Activated CD4-positive, alpha-beta T cell treated with anti-CD3 and anti-CD28 coated beads, Interleukin-2, amount 10 ng/mL, durations not matched to agents 7 days and 5 days (primary cell): ENCODE measurements at regions not wholly inside any gene's neighbourhood (a gene's known extent, or its start where the extent isn't known, plus 50 kb on each side); places are given as distances from the start of the nearest gene placed in this dataset.
"Not testable (repeated sequence)": the region's sequence is repeated elsewhere in the genome, so short reads cannot be mapped to it uniquely, and the experiment has no call there.

Experiments
- CTCF ChIA-PET: fragments of 350-600 bp; sonication (Branson Sonifier 250); formaldehyde crosslinking; loops from one replicate; lab custom pipeline; 2021; ENCODE audit warnings: antibody characterized with exemption; lab: Charles Lee
- POLR2A ChIA-PET: fragments of 350-600 bp; sonication (Branson Sonifier 250); formaldehyde crosslinking; loops from one replicate; lab custom pipeline; 2021; ENCODE audit warnings: antibody characterized with exemption; lab: Charles Lee
- DNase-seq: peaks from one replicate; pipeline ENCODE4 v3.0.0-alpha.2; 2020
- H3K27ac Mint-ChIP-seq: one replicate; pipeline ENCODE4 v1.8.0; 2021; ENCODE audit warnings: mild to moderate bottlenecking, moderate library complexity, mixed read lengths
- H3K27me3 Mint-ChIP-seq: one replicate; pipeline ENCODE4 v1.8.0; 2021; ENCODE audit warnings: mixed read lengths
- H3K36me3 Mint-ChIP-seq: one replicate; pipeline ENCODE4 v1.8.0; 2021; ENCODE audit warnings: low read depth, mixed read lengths
- H3K4me1 Mint-ChIP-seq: one replicate; pipeline ENCODE4 v1.8.0; 2021; ENCODE audit warnings: mixed read lengths
- H3K4me3 Mint-ChIP-seq: one replicate; pipeline ENCODE4 v1.8.0; 2021; ENCODE audit warnings: mild to moderate bottlenecking, moderate library complexity, mixed read lengths
- H3K9me3 Mint-ChIP-seq: one replicate; pipeline ENCODE4 v1.8.0; 2021; ENCODE audit warnings: mixed read lengths

GRCh38 chr7:81285142-81285871 is 366.5 kb upstream of the SEMA3C start:
- no peak for DNase-seq
- Mint-ChIP-seq H3K4me1 (peaks cover 4% of the 10 kb centered on the region), H3K27ac (no peak overlapping the region), H3K36me3 (no peaks in the 10 kb centered on the region), H3K4me3 (no peak overlapping the region), H3K27me3 (no peaks in the 10 kb centered on the region), H3K9me3 (peaks cover 4% of the 10 kb centered on the region)
- ChIA-PET POLR2A (no interaction called here), CTCF (no interaction called here)

DNA sequence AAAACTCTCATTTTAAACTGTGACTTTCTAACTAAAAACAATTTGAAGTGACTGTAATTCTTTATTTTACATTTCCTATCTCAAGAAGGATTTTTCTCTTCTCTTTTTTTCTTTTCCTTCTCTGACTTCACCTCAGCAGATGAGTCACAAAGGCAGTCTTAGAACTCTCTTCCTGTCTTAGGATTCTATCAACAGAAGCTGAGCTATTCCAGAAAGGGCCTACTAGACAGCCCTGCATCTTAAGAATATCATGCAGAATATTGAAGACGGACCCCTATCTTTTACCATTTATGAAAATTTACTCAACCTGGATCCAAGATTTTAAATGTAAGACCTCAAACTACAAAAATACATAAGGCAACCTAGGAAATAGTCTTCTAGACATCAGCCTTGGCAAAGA is 365.7 kb upstream of the SEMA3C start:
- H3K9me3 Mint-ChIP-seq, result peaks cover 4% of the 10 kb centered on the region
- POLR2A ChIA-PET, result no interaction called here

GRCh38 chr7:81280531-81280930 is 361.7 kb upstream of the SEMA3C start:
- no peak overlapping the region for H3K4me3 Mint-ChIP-seq
- ChIA-PET POLR2A (no interaction called here), CTCF (no interaction called here)
- H3K36me3 Mint-ChIP-seq, result no peaks in the 10 kb centered on the region
- H3K9me3 Mint-ChIP-seq, result peaks cover under 1% of the 10 kb centered on the region
- H3K27me3 Mint-ChIP-seq, result no peaks in the 10 kb centered on the region
- DNase-seq, result no peak
- H3K27ac Mint-ChIP-seq, result no peak overlapping the region
- H3K4me1 Mint-ChIP-seq, result peaks cover 4% of the 10 kb centered on the region

More for the DNA sequence above, 365.7 kb upstream of the SEMA3C start:
- Mint-ChIP-seq H3K36me3 (no peaks in the 10 kb centered on the region), H3K27me3 (no peaks in the 10 kb centered on the region), H3K27ac (no peak overlapping the region), H3K4me3 (no peak overlapping the region), H3K4me1 (peaks cover 4% of the 10 kb centered on the region)
- CTCF ChIA-PET, result no interaction called here
- DNase-seq, result no peak

DNA sequence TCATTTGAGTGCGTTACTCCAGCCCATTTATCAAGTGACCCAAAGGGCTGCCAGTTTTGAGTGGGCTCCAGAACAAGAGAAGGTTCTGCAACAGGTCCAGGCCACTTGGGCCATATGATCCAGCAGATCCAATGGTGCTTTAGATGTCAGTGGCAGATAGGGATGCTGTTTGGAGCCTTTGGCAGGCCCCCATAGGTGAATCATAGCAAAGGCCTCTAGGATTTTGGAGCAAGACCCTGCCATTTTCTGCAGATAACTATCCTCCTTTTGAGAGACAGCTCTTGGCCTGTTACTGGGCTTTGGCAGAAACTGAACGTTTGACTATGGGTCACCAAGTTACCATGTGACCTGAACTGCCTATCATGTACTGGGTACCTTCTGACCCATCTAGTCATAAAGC is 358.8 kb upstream of the SEMA3C start:
- CTCF ChIA-PET, result no interaction called here
- Mint-ChIP-seq H3K27ac (no peak overlapping the region), H3K4me1 (no peaks in the 10 kb centered on the region), H3K27me3 (no peaks in the 10 kb centered on the region), H3K9me3 (no peaks in the 10 kb centered on the region), H3K4me3 (no peak overlapping the region), H3K36me3 (no peaks in the 10 kb centered on the region)
- DNase-seq, result no peak
- POLR2A ChIA-PET, result no interaction called here

- Mint-ChIP-seq H3K36me3 (no peaks in the 10 kb centered on the region), H3K4me3 (no peak overlapping the region), H3K27me3 (no peaks in the 10 kb centered on the region), H3K4me1 (no peaks in the 10 kb centered on the region), H3K9me3 (no peaks in the 10 kb centered on the region), H3K27ac (no peak overlapping the region)
- POLR2A ChIA-PET, result interaction anchor here (0.5 kb wide), 1 partner anchor 1140 kb away, joined by 3 read pairs; no protein-coding TSS in a partner anchor
- DNase-seq, result no peak
- CTCF ChIA-PET, result interaction anchor here (0.6 to 1.0 kb wide), 2 partner anchors 18 to 33 kb away, joined by 3 read pairs; no protein-coding TSS in a partner anchor
These were observed 354.9 kb upstream of the SEMA3C start for GRCh38 chr7:81273601-81274397.

GRCh38 chr7:81272176-81272575 is 353.3 kb upstream of the SEMA3C start:
- H3K27me3 Mint-ChIP-seq, result no peaks in the 10 kb centered on the region
- no peaks in the 10 kb centered on the region for H3K36me3 Mint-ChIP-seq
- no peaks in the 10 kb centered on the region for H3K9me3 Mint-ChIP-seq
- no peak for DNase-seq
- no peak overlapping the region for H3K27ac Mint-ChIP-seq
- CTCF ChIA-PET, result no interaction called here
- H3K4me1 Mint-ChIP-seq, result no peaks in the 10 kb centered on the region
- POLR2A ChIA-PET, result no interaction called here
- no peak overlapping the region for H3K4me3 Mint-ChIP-seq

DNA sequence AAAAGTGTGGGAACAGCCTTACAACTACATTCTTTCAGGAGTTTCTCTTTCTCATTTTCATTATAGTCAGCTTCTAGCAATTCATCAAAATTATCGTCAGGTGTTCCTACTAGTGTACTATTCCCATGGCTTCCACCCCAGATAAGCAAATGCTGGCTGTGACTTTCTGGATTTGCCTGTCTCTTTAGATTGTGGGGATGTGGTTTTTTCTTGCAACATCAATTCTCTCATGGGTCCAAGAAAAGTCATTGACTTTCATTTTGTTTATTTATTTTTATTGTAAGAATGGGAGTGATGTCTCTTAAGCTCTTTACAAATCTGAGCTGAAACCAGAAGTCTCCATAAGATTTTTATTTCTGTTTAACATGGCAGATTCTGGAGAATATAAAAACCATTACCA is 349.7 kb upstream of the SEMA3C start:
- no peaks in the 10 kb centered on the region for H3K4me1 Mint-ChIP-seq
- no peak overlapping the region for H3K4me3 Mint-ChIP-seq
- no peak overlapping the region for H3K27ac Mint-ChIP-seq
- H3K27me3 Mint-ChIP-seq, result no peaks in the 10 kb centered on the region
- H3K9me3 Mint-ChIP-seq, result no peaks in the 10 kb centered on the region
- ChIA-PET CTCF (no interaction called here), POLR2A (no interaction called here)
- no peak for DNase-seq
- H3K36me3 Mint-ChIP-seq, result no peaks in the 10 kb centered on the region

DNA sequence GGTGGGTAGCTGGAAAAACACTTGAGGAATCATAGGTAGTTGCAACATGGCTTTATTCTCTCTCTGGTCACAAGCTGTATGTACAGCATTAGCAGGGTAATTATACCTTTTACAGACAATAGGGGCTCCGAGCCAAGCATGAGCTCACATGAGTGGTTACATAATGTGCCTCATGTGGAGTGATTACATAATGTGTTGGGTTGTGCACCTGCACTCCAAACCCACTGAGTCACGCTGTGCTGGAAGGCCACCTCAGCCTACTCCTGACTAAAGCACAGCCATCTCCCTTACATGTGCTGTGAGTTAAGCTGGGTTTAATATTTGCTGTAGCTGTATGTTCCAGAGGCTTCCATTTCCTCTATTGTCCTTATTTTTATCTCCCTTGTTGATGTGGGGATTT is 348.7 kb upstream of the SEMA3C start:
- ChIA-PET CTCF (no interaction called here), POLR2A (no interaction called here)
- DNase-seq, result no peak
- Mint-ChIP-seq H3K36me3 (no peaks in the 10 kb centered on the region), H3K9me3 (no peaks in the 10 kb centered on the region), H3K27ac (no peak overlapping the region), H3K4me3 (no peak overlapping the region), H3K4me1 (no peaks in the 10 kb centered on the region), H3K27me3 (no peaks in the 10 kb centered on the region)

- CTCF ChIA-PET, result no interaction called here
- Mint-ChIP-seq H3K9me3 (no peaks in the 10 kb centered on the region), H3K36me3 (no peaks in the 10 kb centered on the region), H3K27ac (no peak overlapping the region), H3K27me3 (no peaks in the 10 kb centered on the region), H3K4me3 (no peak overlapping the region), H3K4me1 (no peaks in the 10 kb centered on the region)
- POLR2A ChIA-PET, result no interaction called here
- DNase-seq, result no peak
These were observed 345.3 kb upstream of the SEMA3C start for GRCh38 chr7:81264116-81264515.

GRCh38 chr7:81260152-81260551 is 341.3 kb upstream of the SEMA3C start:
- Mint-ChIP-seq H3K27ac (no peak overlapping the region), H3K36me3 (no peaks in the 10 kb centered on the region), H3K9me3 (no peaks in the 10 kb centered on the region), H3K4me1 (no peaks in the 10 kb centered on the region), H3K4me3 (no peak overlapping the region), H3K27me3 (no peaks in the 10 kb centered on the region)
- POLR2A ChIA-PET, result no interaction called here
- no peak for DNase-seq
- CTCF ChIA-PET, result no interaction called here

GRCh38 chr7:81256991-81257390 is 338.1 kb upstream of the SEMA3C start:
- H3K4me1 Mint-ChIP-seq, result no peaks in the 10 kb centered on the region
- no peak for DNase-seq
- ChIA-PET CTCF (no interaction called here), POLR2A (no interaction called here)
- no peaks in the 10 kb centered on the region for H3K36me3 Mint-ChIP-seq
- no peaks in the 10 kb centered on the region for H3K27me3 Mint-ChIP-seq
- no peak overlapping the region for H3K4me3 Mint-ChIP-seq
- H3K9me3 Mint-ChIP-seq, result no peaks in the 10 kb centered on the region
- H3K27ac Mint-ChIP-seq, result no peak overlapping the region

DNA sequence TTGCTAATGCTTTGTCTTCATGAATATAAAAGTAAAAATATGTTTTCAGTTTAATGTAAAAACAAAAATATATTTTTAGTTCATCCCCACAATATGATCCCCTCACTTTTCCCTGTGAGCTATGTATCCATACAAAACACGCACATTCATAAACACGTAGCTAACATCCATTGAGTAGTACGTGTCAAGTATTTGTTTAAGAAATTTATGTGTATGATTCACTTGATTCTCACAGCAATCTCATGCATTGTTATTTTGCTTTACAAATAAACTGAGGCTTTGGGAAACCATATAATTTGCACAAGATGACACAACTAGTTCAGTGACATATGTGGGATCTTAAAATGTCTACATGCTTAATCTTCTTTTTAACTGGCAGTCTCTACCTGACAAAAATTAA is 329.6 kb upstream of the SEMA3C start:
- Mint-ChIP-seq H3K27ac (no peak overlapping the region), H3K9me3 (peaks cover 3% of the 10 kb centered on the region), H3K36me3 (no peaks in the 10 kb centered on the region), H3K4me1 (no peaks in the 10 kb centered on the region), H3K4me3 (no peak overlapping the region), H3K27me3 (no peaks in the 10 kb centered on the region)
- CTCF ChIA-PET, result no interaction called here
- no peak for DNase-seq
- POLR2A ChIA-PET, result no interaction called here

- H3K27ac Mint-ChIP-seq, H3K4me1 Mint-ChIP-seq, DNase-seq, POLR2A ChIA-PET, H3K9me3 Mint-ChIP-seq, H3K4me3 Mint-ChIP-seq, H3K36me3 Mint-ChIP-seq, H3K27me3 Mint-ChIP-seq, CTCF ChIA-PET: not testable (repeated sequence)
These were observed 328.5 kb upstream of the SEMA3C start for GRCh38 chr7:81247364-81247763.
